ENCODE measurements at regions not wholly inside any gene's neighbourhood (a gene's known extent, or its start where the extent isn't known, plus 50 kb on each side); places are given as distances from the start of the nearest gene placed in this dataset.

- CTCF ChIA-PET (ENCODE audit: partially characterized antibody) = interaction anchor here (0.7 to 3.7 kb wide), 9 partner anchors 15 to 471 kb away, joined by 3 to 15 read pairs (median 3); no protein-coding TSS in a partner anchor
- Histone ChIP-seq H3K23ac (ENCODE audit: insufficient read length) (no peak overlapping the region), H3K27me3 (replicated peaks in 1 of 4; ENCODE audit: control insufficient read depth in 3 of 4, extremely low read depth in 1 of 4, insufficient read depth in 3 of 4, low read length in 3 of 4) (no peaks in the 10 kb centered on the region; a peak in 1 of 7 replicates), H2BK12ac (ENCODE audit: low read depth, low read length) (no peak overlapping the region), H2BK15ac (ENCODE audit: low read length) (no peak overlapping the region; the same call in 1 of the 2 replicates), H2BK20ac (ENCODE audit: low read length) (no peak overlapping the region), H3K56ac (replicated peaks; ENCODE audit: insufficient read length, low read depth, low read length) (no peak overlapping the region), H4K91ac (replicated peaks; ENCODE audit: insufficient read length, low read length) (no peak overlapping the region), H3K18ac (ENCODE audit: extremely low read depth, low read length) (no peak overlapping the region), H3K4me3 (ENCODE audit: extremely low read depth in 1 of 4, insufficient read depth in 2 of 4, low read depth in 3 of 4, low read length in 4 of 4) (no peak overlapping the region), H2BK5ac (ENCODE audit: low read depth, low read length) (no peak overlapping the region), H3K9ac (replicated peaks in 1 of 4; ENCODE audit: extremely low read depth in 1 of 4, low read depth in 3 of 4, low read length in 3 of 4) (no peak overlapping the region), H3K4ac (replicated peaks; ENCODE audit: insufficient read length, low read depth, low read length) (no peak overlapping the region), H4K5ac (ENCODE audit: insufficient read length, low read depth, low read length) (no peak overlapping the region), H3K4me2 (ENCODE audit: insufficient read depth in 1 of 2, low read depth in 2 of 2, low read length in 2 of 2) (no peak overlapping the region), H3K14ac (ENCODE audit: insufficient read length) (no peak overlapping the region), H2AK5ac (ENCODE audit: low read depth, low read length) (no peak overlapping the region), H3K79me2 (ENCODE audit: control insufficient read depth in 1 of 2, insufficient read depth in 2 of 2, low read length in 2 of 2) (no peaks in the 10 kb centered on the region), H4K8ac (ENCODE audit: extremely low read depth, insufficient read depth, low read length) (no peak overlapping the region), H3K9me3 (ENCODE audit: insufficient read depth in 2 of 2, low read depth in 1 of 2, low read length in 1 of 2) (no peaks in the 10 kb centered on the region; a peak in 1 of 4 replicates), H3K27ac (ENCODE audit: low read depth, low read length) (no peak overlapping the region), H3K79me1 (ENCODE audit: low read depth, low read length) (no peaks in the 10 kb centered on the region), H3K23me2 (ENCODE audit: low read depth, low read length) (no peaks in the 10 kb centered on the region; the same call in 1 of the 2 replicates), H3K36me3 (ENCODE audit: control insufficient read depth in 2 of 4, insufficient read depth in 4 of 4, low read length in 3 of 4) (no peaks in the 10 kb centered on the region), H2BK120ac (replicated peaks; ENCODE audit: low read depth, low read length) (no peak overlapping the region), H2AFZ (ENCODE audit: low read length) (no peak overlapping the region), H4K20me1 (replicated peaks in 1 of 2; ENCODE audit: control insufficient read depth in 1 of 2, insufficient read depth in 2 of 2, low read length in 2 of 2) (no peaks in the 10 kb centered on the region), H3K4me1 (replicated peaks in 1 of 4; ENCODE audit: control insufficient read depth in 3 of 4, insufficient read depth in 4 of 4, low read length in 3 of 4) (peaks cover 0 to 3% (median 0%) of the 10 kb centered on the region in 4 experiments; a peak in 1 of 7 replicates)
- POLR2A ChIA-PET (ENCODE audit: partially characterized antibody) = no interaction called here
- 94% methylated on average over 4 of the region's 4 CpGs; no CpG with 5 or more reads in 1 of the 2 experiments for WGBS, 2 experiments (ENCODE audit: extremely low coverage in 1 of 2, insufficient coverage in 1 of 2, insufficient read length in 1 of 2, insufficient replicate concordance in 2 of 2, low coverage in 1 of 2, low lambda C conversion rate in 2 of 2, missing lambda C conversion rate in 1 of 2)
- DNase-seq (ENCODE audit: low read depth in 1 of 2, low spot score in 2 of 2) (no peak), FAIRE-seq (no peak)
- TF ChIP-seq BACH1 (IDR thresholded peaks at IDR 0.05; ENCODE audit: low read length) = no peak
- no peak for TF ChIP-seq SIRT6 (IDR thresholded peaks at IDR 0.05; ENCODE audit: low read length)
- no peak for TF ChIP-seq KDM5A (IDR thresholded peaks at IDR 0.05; ENCODE audit: low read length)
- no peak for TF ChIP-seq POU5F1 (IDR thresholded peaks at IDR 0.05; ENCODE audit: low read depth, low read length)
- TF ChIP-seq NRF1 (IDR thresholded peaks at IDR 0.05; ENCODE audit: low read depth, low read length) = no peak
- TF ChIP-seq CREB1 (IDR thresholded peaks at IDR 0.05) = no peak
- no peak for TF ChIP-seq JUND (IDR thresholded peaks at IDR 0.05; ENCODE audit: low read length)
- TF ChIP-seq SP4 (IDR thresholded peaks at IDR 0.05; ENCODE audit: low read length) = no peak
- TF ChIP-seq SP2 (IDR thresholded peaks at IDR 0.05; ENCODE audit: low read length) = no peak
- TF ChIP-seq, protein P1, sequence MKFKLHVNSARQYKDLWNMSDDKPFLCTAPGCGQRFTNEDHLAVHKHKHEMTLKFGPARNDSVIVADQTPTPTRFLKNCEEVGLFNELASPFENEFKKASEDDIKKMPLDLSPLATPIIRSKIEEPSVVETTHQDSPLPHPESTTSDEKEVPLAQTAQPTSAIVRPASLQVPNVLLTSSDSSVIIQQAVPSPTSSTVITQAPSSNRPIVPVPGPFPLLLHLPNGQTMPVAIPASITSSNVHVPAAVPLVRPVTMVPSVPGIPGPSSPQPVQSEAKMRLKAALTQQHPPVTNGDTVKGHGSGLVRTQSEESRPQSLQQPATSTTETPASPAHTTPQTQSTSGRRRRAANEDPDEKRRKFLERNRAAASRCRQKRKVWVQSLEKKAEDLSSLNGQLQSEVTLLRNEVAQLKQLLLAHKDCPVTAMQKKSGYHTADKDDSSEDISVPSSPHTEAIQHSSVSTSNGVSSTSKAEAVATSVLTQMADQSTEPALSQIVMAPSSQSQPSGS (IDR thresholded peaks at IDR 0.05; ENCODE audit: low read length) = no peak
- TF ChIP-seq PHF8 (conservative IDR thresholded peaks at IDR 0.05; ENCODE audit: low read depth, low read length) = no peak
- no peak for TF ChIP-seq GABPA (IDR thresholded peaks at IDR 0.05; ENCODE audit: borderline replicate concordance, insufficient read depth, low read length)
- no peak for TF ChIP-seq BRCA1 (IDR thresholded peaks at IDR 0.05; ENCODE audit: low read depth, low read length)
- TF ChIP-seq RXRA (IDR thresholded peaks at IDR 0.05; ENCODE audit: insufficient read depth, low read depth, low read length) = no peak
- no peak for TF ChIP-seq TAF1 (IDR thresholded peaks at IDR 0.05; ENCODE audit: low read depth, low read length)
These were observed 136.1 kb downstream of the ANKRD60 start for GRCh38 chr20:58092353-58092752.

All from H1 (cell line).